ENCODE measurements at regions not wholly inside any gene's neighbourhood (a gene's known extent, or its start where the extent isn't known, plus 50 kb on each side); places are given as distances from the start of the nearest gene placed in this dataset.

- TF ChIP-seq, protein P1, sequence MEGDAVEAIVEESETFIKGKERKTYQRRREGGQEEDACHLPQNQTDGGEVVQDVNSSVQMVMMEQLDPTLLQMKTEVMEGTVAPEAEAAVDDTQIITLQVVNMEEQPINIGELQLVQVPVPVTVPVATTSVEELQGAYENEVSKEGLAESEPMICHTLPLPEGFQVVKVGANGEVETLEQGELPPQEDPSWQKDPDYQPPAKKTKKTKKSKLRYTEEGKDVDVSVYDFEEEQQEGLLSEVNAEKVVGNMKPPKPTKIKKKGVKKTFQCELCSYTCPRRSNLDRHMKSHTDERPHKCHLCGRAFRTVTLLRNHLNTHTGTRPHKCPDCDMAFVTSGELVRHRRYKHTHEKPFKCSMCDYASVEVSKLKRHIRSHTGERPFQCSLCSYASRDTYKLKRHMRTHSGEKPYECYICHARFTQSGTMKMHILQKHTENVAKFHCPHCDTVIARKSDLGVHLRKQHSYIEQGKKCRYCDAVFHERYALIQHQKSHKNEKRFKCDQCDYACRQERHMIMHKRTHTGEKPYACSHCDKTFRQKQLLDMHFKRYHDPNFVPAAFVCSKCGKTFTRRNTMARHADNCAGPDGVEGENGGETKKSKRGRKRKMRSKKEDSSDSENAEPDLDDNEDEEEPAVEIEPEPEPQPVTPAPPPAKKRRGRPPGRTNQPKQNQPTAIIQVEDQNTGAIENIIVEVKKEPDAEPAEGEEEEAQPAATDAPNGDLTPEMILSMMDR (IDR thresholded peaks at IDR 0.05) = no peak
- no peak for TF ChIP-seq EZH2 (IDR thresholded peaks at IDR 0.05)
- no peak for TF ChIP-seq EZH2phosphoT487 (IDR thresholded peaks at IDR 0.05)
These were observed 190.6 kb downstream of the MZT1 start for GRCh38 chr13:72536714-72537394.
